GM04504 (cell line): ENCODE measurements at regions not wholly inside any gene's neighbourhood (a gene's known extent, or its start where the extent isn't known, plus 50 kb on each side); places are given as distances from the start of the nearest gene placed in this dataset.

Source experiments
- DNase-seq: peaks from one replicate; pipeline ENCODE4 v3.0.0-alpha.2; 2012; ENCODE audit warnings: low read depth

DNA sequence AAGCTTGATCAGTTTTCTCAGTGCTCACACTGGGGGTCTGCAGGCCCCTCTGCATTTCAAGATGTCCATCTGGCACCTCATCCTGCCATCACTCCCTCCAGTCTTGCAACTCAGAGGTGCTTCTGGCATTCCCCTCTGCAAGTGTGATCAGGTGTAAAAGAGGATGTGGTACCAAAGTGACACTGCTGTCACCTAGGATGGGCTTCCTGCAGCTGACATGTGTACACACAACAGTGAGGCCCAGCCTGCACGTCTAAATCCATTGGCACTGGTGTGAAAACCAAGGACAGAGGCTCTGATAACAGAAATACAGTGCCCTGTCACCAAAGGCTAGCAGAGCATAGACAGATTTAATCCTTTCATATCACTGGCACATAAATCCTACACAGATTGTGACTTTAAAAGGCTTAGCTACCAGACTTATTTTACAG lies 162.5 kb upstream of the CELF2 start:
- no peak for DNase-seq

DNA sequence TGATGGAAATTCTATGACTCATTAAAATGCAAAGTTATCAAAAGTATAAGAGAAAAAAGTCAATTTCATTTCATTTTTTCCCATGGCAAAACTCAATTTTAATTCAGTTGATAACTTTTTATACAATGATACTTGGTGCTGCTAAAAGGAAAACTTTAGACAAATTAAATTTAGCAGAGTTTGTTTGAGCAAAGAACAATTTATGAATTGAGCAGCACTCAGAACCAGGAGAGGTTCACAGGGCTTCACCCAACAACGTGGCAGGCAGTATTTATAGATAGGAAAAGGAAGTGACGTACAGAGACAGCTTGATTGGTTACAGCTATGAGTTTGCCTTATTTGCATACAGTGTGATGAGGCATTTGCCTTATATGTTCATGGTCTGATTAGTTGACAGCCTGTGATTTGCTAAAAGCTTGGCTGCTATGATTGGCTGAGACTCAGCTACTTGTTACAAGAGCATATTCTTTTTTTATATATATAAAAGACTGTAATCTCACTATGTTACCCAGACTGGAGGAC lies 157.2 kb upstream of the CELF2 start:
- no peak for DNase-seq

DNA sequence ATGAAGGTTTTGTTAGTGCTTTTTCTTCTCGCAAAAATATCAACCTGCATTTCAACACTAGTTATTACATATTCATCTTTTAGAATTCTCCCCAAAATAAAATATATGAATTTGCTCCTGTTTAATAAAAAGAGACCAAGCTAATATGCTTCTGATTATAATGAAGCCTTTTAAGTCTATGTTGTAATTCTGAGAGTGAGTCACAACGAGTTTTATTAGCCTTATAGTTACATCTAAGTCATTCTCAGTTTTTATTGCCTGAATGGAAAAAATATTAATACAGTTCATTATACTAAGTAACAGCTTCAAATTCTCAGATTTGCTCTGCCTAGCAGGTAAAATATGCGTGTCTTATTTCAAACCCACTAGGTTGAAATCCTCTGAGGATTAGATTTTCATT lies 152.4 kb upstream of the CELF2 start:
- peak; percentile 10 for DNase-seq

DNA sequence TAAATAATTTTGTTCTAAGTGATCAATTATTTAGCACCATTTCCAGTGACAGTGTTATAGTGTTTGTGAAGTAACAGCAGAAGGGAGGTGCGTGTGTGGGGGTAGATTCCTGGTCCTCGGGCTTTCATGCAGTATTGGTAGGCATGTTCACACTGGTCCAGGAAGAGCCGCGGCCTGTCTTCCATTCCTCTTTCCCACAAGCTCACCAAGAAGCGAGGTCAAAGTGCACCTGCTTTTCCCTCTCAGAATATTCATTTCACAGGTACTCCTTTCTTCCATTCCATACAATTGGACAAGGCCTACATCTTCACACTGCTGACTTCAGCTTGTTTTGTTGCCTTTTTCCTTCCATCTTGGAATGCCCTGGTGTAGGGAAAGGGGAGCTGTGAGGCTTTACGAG lies 151.8 kb upstream of the CELF2 start:
- DNase-seq = no peak

DNA sequence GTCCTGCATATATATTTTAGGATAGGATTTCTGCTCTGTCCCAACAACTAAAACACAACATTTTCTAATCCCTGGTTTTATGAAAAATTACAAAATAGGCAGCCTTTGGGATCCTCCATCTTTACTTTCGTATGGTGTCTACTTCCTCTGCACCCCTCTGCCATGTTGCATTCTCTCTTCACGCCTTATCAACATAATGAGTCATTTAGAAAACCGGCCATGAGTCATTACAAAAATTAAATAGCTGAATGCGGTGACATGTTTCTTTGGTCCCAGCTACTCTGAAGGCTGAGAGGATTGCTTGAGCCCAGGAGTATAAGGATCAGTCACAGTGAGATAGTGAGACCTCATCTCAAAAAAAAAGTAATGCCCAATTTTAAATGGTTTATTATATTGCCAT lies 148.1 kb upstream of the CELF2 start:
- DNase-seq = no peak

DNA sequence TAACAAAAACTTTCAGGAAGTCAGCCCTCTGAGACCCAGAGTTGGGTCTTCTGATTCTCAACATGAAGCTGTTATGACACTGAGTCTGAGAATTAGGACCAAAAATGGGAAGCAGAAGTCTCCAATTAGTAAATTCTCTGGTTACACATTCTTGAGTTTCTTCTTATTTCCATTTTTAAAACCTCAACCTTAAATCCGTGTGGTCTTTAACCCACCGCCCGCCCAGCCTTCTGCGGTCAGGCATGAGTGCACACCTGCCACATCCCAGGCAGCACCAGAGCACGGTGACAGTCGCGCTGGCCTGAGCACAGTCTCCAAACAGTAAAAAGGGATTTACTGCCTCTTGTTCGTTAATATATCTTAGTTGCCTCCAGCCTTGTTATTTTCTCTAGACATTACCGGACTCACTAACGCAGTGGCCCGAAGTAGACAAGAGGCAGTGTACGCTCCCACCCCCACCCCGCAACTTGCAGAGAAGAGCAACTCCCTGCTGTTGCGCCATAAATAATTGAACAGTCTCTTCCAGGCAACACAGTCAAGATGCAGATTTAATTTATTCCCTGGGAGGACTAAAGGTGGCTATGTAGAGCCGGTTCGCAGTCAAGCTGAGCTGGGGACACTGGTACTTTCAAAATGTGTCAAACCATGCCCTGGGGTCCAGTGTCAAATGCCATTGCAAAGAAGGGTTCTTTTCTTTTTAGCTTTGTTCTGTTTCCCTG lies 147.0 kb upstream of the CELF2 start:
- DNase-seq = no peak

DNA sequence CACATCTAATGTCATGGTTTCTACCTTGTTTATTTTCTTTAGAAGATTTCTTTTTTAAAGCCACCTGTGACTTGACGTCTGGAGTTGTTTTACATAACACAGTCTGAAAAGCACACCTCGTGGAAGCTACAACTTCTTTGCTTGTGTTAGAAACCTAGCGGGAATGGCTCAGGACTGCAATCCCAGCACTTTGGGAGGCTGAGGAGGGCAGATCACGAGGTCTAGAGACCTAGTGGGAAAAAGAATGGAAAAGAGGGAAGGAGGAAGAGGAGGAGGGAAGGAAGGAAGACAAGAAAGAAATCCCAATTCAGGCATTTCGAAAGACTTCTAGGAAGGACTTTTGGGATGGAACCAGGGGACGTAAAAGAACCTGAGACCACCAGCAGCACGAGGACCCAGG lies 146.3 kb upstream of the CELF2 start:
- no peak for DNase-seq

DNA sequence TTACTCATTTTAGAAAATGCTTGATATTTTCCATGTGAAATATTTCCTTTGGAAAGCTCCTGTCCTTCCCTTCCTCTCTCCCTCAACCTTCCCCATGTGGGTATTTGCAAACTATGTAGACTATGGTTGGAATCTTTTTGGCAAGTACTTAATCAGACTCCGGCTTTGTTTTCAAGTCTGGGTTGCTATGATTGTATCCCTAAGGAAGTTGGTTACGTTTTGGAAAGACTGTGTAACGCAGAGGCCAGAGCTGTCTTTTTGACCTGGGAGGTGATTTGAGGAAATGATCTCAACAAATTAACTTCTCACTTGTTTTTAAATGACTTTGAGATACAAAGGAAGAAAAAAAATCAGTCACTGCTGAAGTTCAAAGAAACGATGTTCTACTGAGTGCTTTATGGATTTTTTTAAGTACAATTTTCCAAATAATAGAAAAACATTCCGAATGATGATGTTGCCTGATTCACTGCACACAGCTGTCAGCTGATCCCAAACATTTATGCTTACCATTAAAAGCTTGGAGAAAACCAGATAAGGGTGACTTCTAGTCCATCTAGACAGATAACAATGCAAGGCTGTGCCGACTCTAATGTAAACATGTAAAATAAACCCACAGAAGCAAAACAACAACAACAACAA lies 145.5 kb upstream of the CELF2 start:
- DNase-seq = peak; percentile 62

DNA sequence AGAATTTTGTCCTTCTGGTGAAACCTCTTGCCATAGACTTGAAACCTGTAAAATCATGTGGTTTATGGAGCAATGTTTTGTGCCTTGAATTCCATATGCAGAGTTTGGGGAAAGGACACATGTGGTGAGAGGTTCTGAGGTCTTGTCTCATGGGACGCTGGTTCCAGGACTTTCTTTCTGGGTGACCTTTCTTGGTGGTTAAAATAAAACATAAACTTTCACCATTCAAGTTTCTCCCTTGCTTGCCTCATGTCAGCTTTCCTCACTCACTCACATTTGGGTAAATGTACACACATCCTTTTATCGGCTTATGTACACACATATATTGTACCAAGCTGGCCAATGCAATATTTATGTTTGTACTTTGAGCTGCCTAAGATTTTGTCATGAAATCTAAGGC lies 144.9 kb upstream of the CELF2 start:
- DNase-seq = no peak

DNA sequence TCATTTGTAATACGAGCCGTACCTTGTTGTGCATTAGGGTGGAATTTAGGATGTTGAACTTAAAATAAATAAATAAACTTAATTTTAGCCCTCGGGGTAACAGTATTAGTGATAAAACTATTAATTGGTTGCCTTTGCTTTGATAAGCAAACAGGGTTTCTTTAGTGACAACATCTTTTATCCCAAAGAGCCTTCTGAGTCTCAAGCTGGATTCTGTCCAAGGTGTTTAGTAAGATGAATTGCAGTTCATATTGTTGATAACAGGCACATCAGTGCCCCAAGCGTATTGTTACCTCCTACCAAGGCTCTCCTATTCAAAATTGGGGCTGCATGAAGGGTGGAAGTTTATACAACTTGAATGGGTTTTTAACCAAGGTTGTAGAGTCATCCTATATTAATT lies 144.4 kb upstream of the CELF2 start:
- DNase-seq = no peak

DNA sequence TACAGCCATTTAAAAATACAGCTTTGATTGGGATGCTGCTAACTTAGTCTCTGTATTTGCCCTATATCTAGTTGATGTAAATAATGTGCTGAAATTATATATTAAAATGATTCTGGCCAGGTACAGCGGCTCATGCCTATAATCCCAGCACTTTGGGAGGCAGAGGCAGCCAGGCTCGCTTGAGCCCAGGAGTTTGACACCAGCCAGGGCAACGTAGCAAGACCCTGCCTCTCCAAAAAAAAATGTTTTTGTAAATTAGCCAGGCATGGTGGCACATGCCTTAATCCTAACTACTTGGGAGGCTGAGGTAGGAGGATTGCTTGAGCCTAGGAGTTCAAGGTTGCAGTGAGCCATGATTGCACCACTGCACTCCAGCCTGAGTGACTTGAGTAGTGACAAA lies 143.8 kb upstream of the CELF2 start:
- no peak for DNase-seq

DNA sequence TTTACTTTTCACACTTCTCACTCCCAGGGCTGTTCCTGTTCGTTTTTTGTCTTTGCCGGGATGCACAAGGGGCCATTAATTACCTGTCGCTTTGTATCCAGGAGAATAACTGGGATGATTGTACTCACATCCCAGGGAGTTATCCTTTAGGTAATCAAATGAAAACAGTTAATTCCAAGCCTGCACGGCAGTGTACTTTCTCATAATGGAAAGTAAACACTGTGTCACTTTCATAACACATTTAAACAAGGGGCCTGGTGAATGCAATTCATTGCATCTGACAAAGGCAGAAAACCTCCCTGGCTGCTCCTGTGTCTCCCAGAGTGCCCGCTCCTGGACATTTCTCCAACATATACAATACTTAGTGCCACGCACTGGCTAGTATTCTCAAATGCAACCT lies 138.7 kb upstream of the CELF2 start:
- no peak for DNase-seq

DNA sequence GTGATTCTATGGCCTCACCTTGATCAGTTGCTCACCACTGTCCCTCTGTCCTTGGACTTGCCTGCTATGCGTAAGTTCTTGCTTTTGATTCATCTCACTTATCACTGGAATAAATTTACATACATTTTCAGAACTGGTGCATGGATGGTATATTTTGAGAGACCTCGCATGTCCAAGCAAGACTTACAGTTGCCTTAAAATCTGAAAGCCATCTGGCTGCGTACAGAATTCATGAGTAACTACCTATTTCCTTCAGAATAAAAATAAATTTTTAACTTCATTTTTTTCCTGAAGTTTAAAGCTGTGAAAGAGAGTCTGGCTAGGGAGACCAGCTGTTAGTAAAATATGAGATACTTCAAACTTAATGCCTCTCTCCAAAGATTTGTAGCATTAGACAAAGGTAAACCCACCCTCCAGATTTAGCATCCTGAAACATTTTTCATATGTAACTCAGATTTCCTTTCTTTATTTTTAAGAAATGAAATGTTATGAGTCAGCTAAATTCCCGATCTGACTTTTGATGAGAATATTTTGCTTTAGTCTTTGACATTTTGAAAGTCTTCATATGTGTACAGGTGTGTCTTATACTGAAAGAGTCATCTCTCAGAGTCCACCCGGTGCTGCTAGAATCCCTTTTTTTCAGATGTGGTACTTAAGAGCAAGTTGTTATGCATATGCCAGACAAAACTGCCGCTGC lies 136.4 kb upstream of the CELF2 start:
- DNase-seq = no peak

DNA sequence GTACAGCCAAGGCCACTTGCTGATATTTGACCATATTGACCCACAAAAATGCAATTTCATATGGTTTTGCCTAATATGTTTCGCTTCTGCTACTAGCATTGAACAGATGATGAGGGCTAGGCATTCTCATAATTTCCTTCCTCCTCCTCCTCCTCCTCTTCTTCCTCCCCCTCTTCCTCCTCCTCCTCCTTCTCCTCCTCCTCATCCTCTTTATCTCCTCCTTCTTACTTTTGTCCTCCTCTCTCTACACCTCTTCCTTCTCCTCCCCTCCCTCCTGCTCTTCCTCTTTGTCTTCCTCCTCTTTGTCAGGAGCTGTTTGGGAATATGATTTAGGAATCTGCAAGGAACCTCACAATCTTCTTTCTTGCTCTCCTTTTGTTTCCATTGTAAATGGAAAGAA lies 133.9 kb upstream of the CELF2 start:
- no peak for DNase-seq

DNA sequence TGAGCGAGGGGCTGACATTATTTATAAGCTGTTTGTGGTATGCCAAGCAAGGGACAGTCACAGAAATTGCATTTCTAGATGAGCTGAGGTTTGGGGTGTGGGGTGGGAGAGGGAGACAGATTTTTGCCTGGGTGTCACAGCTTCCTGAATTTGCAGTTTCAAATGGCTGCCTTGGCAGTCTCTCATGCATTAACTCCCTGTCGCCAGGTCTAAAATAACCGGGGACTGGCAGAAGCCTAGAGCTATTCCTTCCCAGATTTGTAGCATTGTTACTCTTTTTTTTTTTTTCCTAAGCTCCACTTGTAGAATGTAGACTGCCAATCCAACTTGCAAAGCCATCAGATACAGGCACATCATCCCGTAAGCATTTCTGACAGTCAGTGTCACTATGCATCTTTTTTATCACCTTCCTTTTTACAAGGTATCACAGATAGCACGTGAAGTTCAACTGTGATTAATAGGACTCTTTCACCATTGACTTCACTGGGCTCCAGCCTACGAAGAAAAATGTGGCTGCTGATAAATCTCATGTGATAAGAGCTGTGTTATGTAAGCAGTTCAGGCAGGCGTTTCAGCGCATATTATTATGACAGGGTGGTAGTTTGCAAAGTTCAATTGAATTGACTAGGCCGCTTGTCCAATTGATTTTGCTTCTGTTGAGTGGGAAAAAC lies 130.7 kb upstream of the CELF2 start:
- no peak for DNase-seq

DNA sequence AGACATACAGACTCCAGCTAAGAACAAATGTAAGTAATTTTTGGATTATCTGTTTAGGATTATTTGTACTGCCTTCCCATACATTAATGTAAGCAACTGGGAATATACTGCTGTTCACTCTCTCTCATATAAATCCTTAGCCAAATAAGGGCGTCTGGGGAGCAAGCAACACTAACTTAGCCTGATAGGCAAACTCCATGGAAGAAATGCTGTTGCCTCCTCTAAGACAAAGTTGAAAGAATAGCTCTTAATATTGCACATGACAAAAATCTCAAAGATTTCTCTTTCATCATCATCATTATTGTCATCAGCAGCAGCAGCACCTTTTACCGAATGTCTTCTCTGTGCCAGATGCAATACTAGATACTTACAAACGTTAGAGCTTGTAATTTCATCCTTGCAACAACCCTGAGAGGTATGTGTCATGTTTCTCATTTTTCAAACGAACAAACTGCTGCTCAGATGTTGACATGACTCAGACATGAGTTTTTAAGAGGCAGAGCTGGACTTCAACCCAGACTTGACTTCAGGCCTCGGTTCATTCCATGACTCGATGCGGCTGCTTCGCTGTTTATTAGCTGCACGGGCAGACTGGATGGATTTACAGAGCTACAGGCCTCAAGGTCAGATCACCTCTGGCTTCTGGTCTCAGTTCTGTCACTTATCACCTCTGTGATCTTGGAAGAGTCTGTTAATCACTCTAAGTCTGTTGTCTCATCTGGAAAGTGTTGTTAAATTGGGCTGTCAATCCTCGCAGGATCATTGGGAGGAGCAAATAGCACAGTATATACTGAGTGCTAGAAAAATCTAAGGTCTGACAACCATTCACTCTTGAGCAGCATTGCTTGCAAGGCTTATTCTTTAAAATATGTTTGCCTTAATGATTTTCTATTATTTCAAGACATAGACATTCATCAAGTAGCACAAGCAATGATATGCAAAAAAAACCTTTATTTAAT lies 126.3 kb upstream of the CELF2 start:
- peak; percentile 35 for DNase-seq

DNA sequence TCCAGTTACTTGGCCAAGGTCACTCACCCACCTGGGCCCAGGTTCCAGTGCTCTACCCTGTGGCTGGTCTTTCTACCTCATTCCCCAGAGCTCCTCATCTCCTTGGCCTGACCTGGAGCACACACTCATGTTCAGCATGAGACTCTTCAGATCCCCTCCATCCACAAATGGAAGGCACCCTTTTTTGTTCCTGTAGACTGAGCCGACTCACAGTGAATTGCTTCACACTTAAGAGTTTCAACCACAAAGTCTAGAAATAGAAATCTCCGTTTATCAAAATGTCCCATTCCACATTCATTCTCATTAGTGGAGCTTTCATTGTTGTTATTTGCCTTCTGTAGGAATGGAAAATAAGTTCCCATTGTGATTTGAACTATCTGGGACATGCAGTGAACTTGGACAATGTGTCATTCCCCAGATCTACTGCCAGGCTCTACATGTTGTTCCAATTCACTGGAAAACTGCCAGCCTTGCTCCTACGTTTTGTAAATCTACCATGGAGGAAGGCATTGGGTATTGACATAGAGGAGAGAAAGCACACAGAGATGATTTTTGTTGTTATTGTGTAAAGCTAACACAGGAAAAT lies 125.3 kb upstream of the CELF2 start:
- DNase-seq = no peak

DNA sequence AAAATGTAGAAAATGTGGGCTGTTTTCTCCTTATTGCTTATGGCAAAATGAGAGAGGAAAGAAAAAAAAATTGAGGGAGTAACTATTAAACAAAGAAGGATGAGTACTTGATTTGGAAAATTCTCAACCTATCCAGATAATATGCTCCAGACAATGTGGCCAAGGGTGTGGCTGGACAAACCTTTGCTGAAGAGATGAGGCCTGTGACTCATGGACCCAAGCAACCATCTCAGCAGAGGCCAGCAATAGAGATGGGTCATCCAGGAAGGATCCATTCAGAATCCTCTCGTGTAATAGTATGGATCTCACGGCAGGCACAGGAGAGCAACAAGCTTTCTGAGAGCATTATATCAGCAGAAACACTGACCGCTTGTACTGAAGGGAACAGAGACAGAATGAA lies 120.3 kb upstream of the CELF2 start:
- DNase-seq = no peak

DNA sequence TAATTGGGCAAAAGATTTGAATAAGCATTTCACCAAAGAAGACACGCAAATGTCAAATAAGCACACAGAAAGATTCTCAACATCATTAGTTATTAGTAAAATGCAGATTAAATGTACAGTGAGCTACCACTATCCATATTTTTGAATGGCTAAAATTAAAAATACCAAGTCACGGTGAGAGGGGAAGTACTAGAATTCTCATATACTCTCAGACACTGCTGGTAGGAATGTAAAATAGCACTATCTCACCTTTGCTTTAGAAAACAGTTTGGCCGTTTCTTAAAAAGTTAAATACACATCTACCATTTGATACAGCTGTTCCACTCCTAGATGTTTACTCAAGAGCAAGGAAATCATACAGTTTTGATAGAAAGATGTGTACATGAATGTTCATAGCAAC lies 115.8 kb upstream of the CELF2 start:
- DNase-seq = no peak

DNA sequence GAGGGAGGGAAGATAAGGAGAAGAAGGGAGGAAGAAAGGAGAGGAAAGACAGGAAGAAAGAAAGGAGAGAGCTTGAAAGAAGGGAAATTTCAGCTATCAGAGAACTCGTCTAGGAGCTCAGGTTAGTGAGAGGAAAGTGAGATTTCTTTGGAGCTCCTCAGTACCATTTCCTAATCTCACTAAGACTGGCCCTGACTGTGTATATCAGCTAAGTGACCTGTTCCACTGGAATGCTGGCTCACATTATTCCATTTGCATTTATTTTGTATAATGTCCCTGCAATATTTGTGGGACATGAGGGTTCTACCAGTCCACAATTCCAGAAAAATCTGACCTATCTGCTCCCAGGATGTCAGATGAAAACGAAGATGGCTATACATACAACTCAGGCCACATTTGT lies 114.7 kb upstream of the CELF2 start:
- DNase-seq = no peak

DNA sequence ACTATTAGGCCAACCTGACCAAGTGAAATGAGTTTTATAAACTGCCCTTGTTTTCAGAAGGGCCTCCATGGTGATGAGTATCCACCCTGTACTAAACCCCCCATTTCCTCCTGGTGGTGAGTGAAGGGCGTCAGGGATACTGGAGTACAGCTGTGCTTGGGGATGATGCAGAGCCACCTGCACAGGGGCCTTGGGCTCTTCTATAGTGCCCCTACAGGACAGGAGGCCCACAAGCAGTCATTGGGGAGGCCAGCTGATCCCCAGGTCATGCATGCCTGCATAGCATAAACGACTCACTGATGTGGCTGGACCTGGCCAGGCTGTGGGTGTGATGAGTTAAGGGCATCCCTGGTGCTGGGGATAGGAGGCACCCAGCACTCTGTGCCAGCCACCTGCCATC lies 114.1 kb upstream of the CELF2 start:
- DNase-seq = no peak
